GM18868 (cell line): ENCODE measurements at regions not wholly inside any gene's neighbourhood (a gene's known extent, or its start where the extent isn't known, plus 50 kb on each side); places are given as distances from the start of the nearest gene placed in this dataset.
A peak's percentile ranks its signal among the peaks of the same experiment; 100 is the strongest.
"Not testable (repeated sequence)": the region's sequence is repeated elsewhere in the genome, so short reads cannot be mapped to it uniquely, and the experiment has no call there.

Experiments used
- ATAC-seq: cut with Tn5 transposase; IDR thresholded peaks from one replicate; pipeline ENCODE4 v1.9.1; 2021; ENCODE audit warnings: mild to moderate bottlenecking, moderate library complexity; ENCODE audit not compliant: unreplicated experiment

- peak; percentile 91 for ATAC-seq
These were observed 5393.1 kb upstream of the TPTE start for GRCh38 chr21:5128261-5128660.

- ATAC-seq = not testable (repeated sequence)
These were observed 5387.6 kb upstream of the TPTE start for GRCh38 chr21:5133824-5134223.

- ATAC-seq = not testable (repeated sequence)
These were observed 5385.0 kb upstream of the TPTE start for GRCh38 chr21:5136406-5136805.

GRCh38 chr21:5137006-5137405, 5384.4 kb upstream of the TPTE start:
- ATAC-seq = not testable (repeated sequence)

GRCh38 chr21:5138687-5139086, 5382.7 kb upstream of the TPTE start:
- ATAC-seq = not testable (repeated sequence)

GRCh38 chr21:5139528-5139927, 5381.9 kb upstream of the TPTE start:
- ATAC-seq = not testable (repeated sequence)

GRCh38 chr21:5143011-5143410, 5378.4 kb upstream of the TPTE start:
- not testable (repeated sequence) for ATAC-seq

GRCh38 chr21:5144731-5145130, 5376.7 kb upstream of the TPTE start:
- ATAC-seq = not testable (repeated sequence)

GRCh38 chr21:5147685-5148084, 5373.7 kb upstream of the TPTE start:
- not testable (repeated sequence) for ATAC-seq

- ATAC-seq = not testable (repeated sequence)
These were observed 5372.2 kb upstream of the TPTE start for GRCh38 chr21:5149222-5149621.

- ATAC-seq = peak; percentile 14
These were observed 5367.3 kb upstream of the TPTE start for GRCh38 chr21:5153842-5154640.

- ATAC-seq = peak; percentile 96
These were observed 5366.8 kb upstream of the TPTE start for GRCh38 chr21:5154641-5154982.

- ATAC-seq = not testable (repeated sequence)
These were observed 5358.4 kb upstream of the TPTE start for GRCh38 chr21:5162693-5163574.

GRCh38 chr21:5165829-5166228, 5355.6 kb upstream of the TPTE start:
- ATAC-seq = not testable (repeated sequence)
